HEK293T (cell line): ENCODE measurements at regions not wholly inside any gene's neighbourhood (a gene's known extent, or its start where the extent isn't known, plus 50 kb on each side); places are given as distances from the start of the nearest gene placed in this dataset.

Source experiments
- CTCF ChIA-PET: fragments of 350-600 bp; formaldehyde crosslinking; extraction: SDS; loops from one replicate; lab custom pipeline; 2021; ENCODE audit warnings: antibody characterized with exemption, inconsistent platforms; lab: Yijun Ruan, JAX
- POLR2A ChIA-PET: fragments of 350-600 bp; formaldehyde crosslinking; extraction: SDS; loops from one replicate; lab custom pipeline; 2020; ENCODE audit warnings: antibody characterized with exemption, inconsistent platforms; lab: Yijun Ruan, JAX
- DNase-seq: peaks from one replicate; pipeline ENCODE4 v3.0.0; 2012; ENCODE audit warnings: mixed read lengths; ENCODE audit errors: extremely low spot score
- ARNT ChIP-seq: fragments of 450-650 bp; IDR thresholded peaks from 2 replicates; pipeline ENCODE4 v1.6.1; 2017; ENCODE audit warnings: mild to moderate bottlenecking
- BHLHE40 ChIP-seq: fragments of 450-650 bp; IDR thresholded peaks from 2 replicates; pipeline ENCODE4 v1.6.1; 2016; ENCODE audit warnings: mild to moderate bottlenecking, moderate library complexity, borderline replicate concordance
- CTBP1 ChIP-seq: fragments of 450-650 bp; IDR thresholded peaks from 2 replicates; pipeline ENCODE4 v1.6.1; 2016; ENCODE audit warnings: borderline replicate concordance
- ELF4 ChIP-seq: fragments of 450-650 bp; IDR thresholded peaks from 2 replicates; pipeline ENCODE4 v1.6.1; 2017; ENCODE audit warnings: antibody characterized with exemption
- FOXA1 ChIP-seq: fragments of 450-650 bp; IDR thresholded peaks from 2 replicates; pipeline ENCODE4 v1.6.1; 2016; ENCODE audit warnings: mild to moderate bottlenecking
- FOXK2 ChIP-seq: fragments of 450-650 bp; IDR thresholded peaks from 2 replicates; pipeline ENCODE4 v1.6.1; 2016; ENCODE audit warnings: mild to moderate bottlenecking
- FOXM1 ChIP-seq: fragments of 450-650 bp; IDR thresholded peaks from 2 replicates; pipeline ENCODE4 v1.6.1; 2017; ENCODE audit warnings: mild to moderate bottlenecking, borderline replicate concordance
- HDGF ChIP-seq: fragments of 450-650 bp; IDR thresholded peaks from 2 replicates; pipeline ENCODE4 v1.6.1; 2017; ENCODE audit warnings: antibody characterized with exemption, borderline replicate concordance
- L3MBTL2 ChIP-seq: fragments of 450-650 bp; conservative IDR thresholded peaks from 2 replicates; pipeline ENCODE4 v1.6.1; 2016; ENCODE audit warnings: mild to moderate bottlenecking
- LEF1 ChIP-seq: fragments of 450-650 bp; IDR thresholded peaks from 2 replicates; pipeline ENCODE4 v1.6.1; 2017; ENCODE audit warnings: mild to moderate bottlenecking, borderline replicate concordance
- NFRKB ChIP-seq: fragments of 450-650 bp; IDR thresholded peaks from 2 replicates; pipeline ENCODE4 v1.6.1; 2016; ENCODE audit warnings: mild to moderate bottlenecking, moderate library complexity
- PKNOX1 ChIP-seq: fragments of 450-650 bp; IDR thresholded peaks from 2 replicates; pipeline ENCODE4 v1.6.1; 2016
- SP1 ChIP-seq: fragments of 450-650 bp; IDR thresholded peaks from 2 replicates; pipeline ENCODE4 v1.6.1; 2017
- SUZ12 ChIP-seq: fragments of 450-650 bp; IDR thresholded peaks from 2 replicates; pipeline ENCODE4 v1.6.1; 2016; ENCODE audit warnings: mild to moderate bottlenecking
- TARDBP ChIP-seq: fragments of 450-650 bp; IDR thresholded peaks from 2 replicates; pipeline ENCODE4 v1.6.1; 2016
- ZNF384 ChIP-seq: fragments of 450-650 bp; IDR thresholded peaks from 2 replicates; pipeline ENCODE4 v1.6.1; 2016

GRCh38 chr2:172344159-172344558 is 83.2 kb upstream of the ITGA6 start:
- ChIA-PET POLR2A (no interaction called here), CTCF (no interaction called here)
- no peak for DNase-seq
- TF ChIP-seq FOXM1 (no peak), SP1 (no peak), ELF4 (no peak), BHLHE40 (no peak), SUZ12 (no peak), HDGF (no peak), FOXK2 (no peak), PKNOX1 (no peak), LEF1 (no peak)

- POLR2A ChIA-PET: no interaction called here
- TF ChIP-seq FOXA1: no peak
- TF ChIP-seq HDGF: no peak
- TF ChIP-seq BHLHE40: no peak
- no peak for TF ChIP-seq CTBP1
- TF ChIP-seq LEF1: no peak
- TF ChIP-seq ZNF384: no peak
- no peak for TF ChIP-seq PKNOX1
- no peak for TF ChIP-seq SUZ12
- no peak for TF ChIP-seq FOXM1
- TF ChIP-seq ELF4: no peak
- TF ChIP-seq SP1: no peak
- TF ChIP-seq L3MBTL2: no peak
- no peak for TF ChIP-seq TARDBP
- no peak for TF ChIP-seq ARNT
- DNase-seq: no peak
- CTCF ChIA-PET: no interaction called here
These were observed 81.3 kb upstream of the ITGA6 start for GRCh38 chr2:172345956-172346555.

- ChIA-PET CTCF (no interaction called here), POLR2A (interaction anchor here (0.7 kb wide), 1 partner anchor 80 kb away, joined by 3 read pairs; no protein-coding TSS in a partner anchor)
- TF ChIP-seq SP1: no peak
- no peak for TF ChIP-seq FOXM1
- no peak for TF ChIP-seq PKNOX1
- no peak for TF ChIP-seq ZNF384
- TF ChIP-seq SUZ12: no peak
- no peak for TF ChIP-seq HDGF
- TF ChIP-seq NFRKB: no peak
- TF ChIP-seq TARDBP: no peak
- TF ChIP-seq FOXA1: no peak
- TF ChIP-seq FOXK2: no peak
- no peak for TF ChIP-seq ARNT
- TF ChIP-seq LEF1: no peak
- no peak for TF ChIP-seq ELF4
- no peak for TF ChIP-seq BHLHE40
- no peak for TF ChIP-seq L3MBTL2
- no peak for TF ChIP-seq CTBP1
- DNase-seq: no peak
These were observed 78.7 kb upstream of the ITGA6 start for GRCh38 chr2:172348555-172349288.

- no peak for DNase-seq
- ChIA-PET POLR2A (no interaction called here), CTCF (no interaction called here)
- no peak for TF ChIP-seq BHLHE40
These were observed 76.4 kb upstream of the ITGA6 start for GRCh38 chr2:172350839-172351479.

- CTCF ChIA-PET: no interaction called here
- POLR2A ChIA-PET: no interaction called here
- TF ChIP-seq TARDBP: no peak
- no peak for TF ChIP-seq L3MBTL2
- no peak for TF ChIP-seq LEF1
- TF ChIP-seq FOXM1: no peak
- TF ChIP-seq HDGF: no peak
- no peak for TF ChIP-seq CTBP1
- no peak for TF ChIP-seq SUZ12
- DNase-seq: no peak
These were observed 75.8 kb upstream of the ITGA6 start for GRCh38 chr2:172351586-172351985.

- POLR2A ChIA-PET: no interaction called here
These were observed 73.0 kb upstream of the ITGA6 start for GRCh38 chr2:172354347-172354746.

More at GRCh38 chr2:172354347-172354746, 73.0 kb upstream of the ITGA6 start:
- CTCF ChIA-PET: interaction anchor here (0.6 kb wide), 2 partner anchors 48 to 80 kb away, joined by 3 to 5 read pairs; no protein-coding TSS in a partner anchor
- no peak for TF ChIP-seq FOXA1
- no peak for TF ChIP-seq NFRKB
- TF ChIP-seq L3MBTL2: no peak
- TF ChIP-seq ELF4: no peak
- no peak for TF ChIP-seq SP1
- TF ChIP-seq ARNT: no peak
- no peak for TF ChIP-seq BHLHE40
- no peak for TF ChIP-seq LEF1
- no peak for TF ChIP-seq CTBP1
- TF ChIP-seq HDGF: no peak
- TF ChIP-seq FOXK2: no peak
- no peak for TF ChIP-seq TARDBP
- no peak for TF ChIP-seq PKNOX1
- TF ChIP-seq ZNF384: no peak
- TF ChIP-seq SUZ12: no peak
- DNase-seq: no peak
